Sigmoid colon (tissue), 6 donors: ENCODE measurements at regions not wholly inside any gene's neighbourhood (a gene's known extent, or its start where the extent isn't known, plus 50 kb on each side); places are given as distances from the start of the nearest gene placed in this dataset.

Experiments used
- DNase-seq: peaks from one replicate; pipeline ENCODE4 v3.0.0-alpha.2; 2019
- H3K27ac ChIP-seq, 4 donors: fragments of 200-600 bp; sonication (generic); one replicate each; pipeline ENCODE4 v1.5.1; 2016 to 2019; ENCODE audit warnings: mild to moderate bottlenecking in 1 of 4
- H3K27me3 ChIP-seq, 3 donors: fragments of 200-600 bp; sonication (generic); one replicate each; pipeline ENCODE4 v1.5.1; 2019; ENCODE audit warnings: mild to moderate bottlenecking in 1 of 3
- H3K36me3 ChIP-seq, 4 donors: fragments of 200-600 bp; sonication (generic); one replicate each; pipeline ENCODE4 v1.5.1; 2016 to 2019
- H3K4me1 ChIP-seq, 4 donors: fragments of 200-600 bp; sonication (generic); one replicate each; pipeline ENCODE4 v1.5.1; 2017 to 2019
- H3K4me3 ChIP-seq, 4 donors: fragments of 200-600 bp; sonication (generic); one replicate each; pipeline ENCODE4 v1.5.1; 2017 to 2019; ENCODE audit warnings: mild to moderate bottlenecking in 2 of 4, moderate library complexity in 1 of 4
- H3K9me3 ChIP-seq, 4 donors: fragments of 200-600 bp in 3 of 4; sonication (generic) in 3 of 4; one replicate each; pipeline versions ENCODE4 v1.5.1 to v1.6.1; 2013 to 2019
- EP300 ChIP-seq, 4 donors: sonication (generic); formaldehyde crosslinking; IDR thresholded peaks; one replicate each; pipeline ENCODE4 v1.6.1; 2017; ENCODE audit warnings: antibody characterized with exemption in 4 of 4
- POLR2A ChIP-seq, 2 donors: fragments of 450-650 bp; IDR thresholded peaks; one replicate each; pipeline ENCODE4 v1.6.1; 2016; ENCODE audit warnings: antibody characterized with exemption in 2 of 2, mild to moderate bottlenecking in 2 of 2, moderate library complexity in 2 of 2
- POLR2AphosphoS5 ChIP-seq, 4 donors: sonication (generic); formaldehyde crosslinking; IDR thresholded peaks; one replicate each; pipeline ENCODE4 v1.6.1; 2017; ENCODE audit warnings: antibody characterized with exemption in 4 of 4
- WGBS, 2 donors: extraction: QIAGEN DNeasy Blood & Tissue Kit; methylation state at CpG; one replicate each; pipeline ENCODE4 v1.1.7; 2013; 5-methylcytosine and 5-hydroxymethylcytosine counted together
- intact Hi-C: fragments of 100-400 bp; cut with DNase I; formaldehyde crosslinking; loops from one replicate; pipeline ENCODE4 v1.15.1; 2023
- TF ChIP-seq, protein P1 (sequence below), 4 experiments: fragments of 450-650 bp in 3 of 4; fragments of 200-600 bp in 1 of 4; IDR thresholded peaks; one replicate each; pipeline ENCODE4 v1.5.1; 2016 to 2019; ENCODE audit warnings: antibody characterized with exemption in 4 of 4, mild to moderate bottlenecking in 3 of 4, moderate library complexity in 2 of 4
- donor health status: healthy with polysubstance abuse.
- donor health status: healthy.

DNA sequence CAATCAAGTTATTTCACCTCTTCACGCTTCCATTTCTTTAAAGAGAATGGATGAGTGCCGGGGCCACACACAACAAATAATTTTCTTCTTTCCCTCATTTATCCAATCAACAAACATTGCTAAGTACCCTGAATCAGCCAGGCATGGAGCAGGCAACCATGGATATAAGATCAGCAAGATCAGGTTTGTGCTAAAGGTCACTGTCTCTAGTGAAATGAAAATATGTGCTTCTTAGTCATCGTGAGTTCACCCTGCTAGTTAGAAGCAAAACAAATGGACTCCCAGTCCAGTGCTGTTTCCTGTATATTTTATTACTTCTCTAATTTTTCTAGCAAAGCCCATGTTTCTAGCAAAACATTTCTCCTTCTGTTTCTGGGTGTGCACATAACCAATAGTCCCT lies 629.2 kb downstream of the BNC2 start:
- no peaks in the 10 kb centered on the region for H3K36me3 ChIP-seq
- H3K27me3 ChIP-seq: no peaks in the 10 kb centered on the region
- no peaks in the 10 kb centered on the region for H3K9me3 ChIP-seq
- WGBS, 2 donors: 80 to 83% methylated on average over 3 of the region's 3 CpGs
- DNase-seq: no peak
- peaks cover 0 to 19% (median 14%) of the 10 kb centered on the region in 4 donors for H3K4me1 ChIP-seq
- no peak for TF ChIP-seq POLR2A (IDR thresholded peaks at IDR 0.05)
- TF ChIP-seq, protein P1, sequence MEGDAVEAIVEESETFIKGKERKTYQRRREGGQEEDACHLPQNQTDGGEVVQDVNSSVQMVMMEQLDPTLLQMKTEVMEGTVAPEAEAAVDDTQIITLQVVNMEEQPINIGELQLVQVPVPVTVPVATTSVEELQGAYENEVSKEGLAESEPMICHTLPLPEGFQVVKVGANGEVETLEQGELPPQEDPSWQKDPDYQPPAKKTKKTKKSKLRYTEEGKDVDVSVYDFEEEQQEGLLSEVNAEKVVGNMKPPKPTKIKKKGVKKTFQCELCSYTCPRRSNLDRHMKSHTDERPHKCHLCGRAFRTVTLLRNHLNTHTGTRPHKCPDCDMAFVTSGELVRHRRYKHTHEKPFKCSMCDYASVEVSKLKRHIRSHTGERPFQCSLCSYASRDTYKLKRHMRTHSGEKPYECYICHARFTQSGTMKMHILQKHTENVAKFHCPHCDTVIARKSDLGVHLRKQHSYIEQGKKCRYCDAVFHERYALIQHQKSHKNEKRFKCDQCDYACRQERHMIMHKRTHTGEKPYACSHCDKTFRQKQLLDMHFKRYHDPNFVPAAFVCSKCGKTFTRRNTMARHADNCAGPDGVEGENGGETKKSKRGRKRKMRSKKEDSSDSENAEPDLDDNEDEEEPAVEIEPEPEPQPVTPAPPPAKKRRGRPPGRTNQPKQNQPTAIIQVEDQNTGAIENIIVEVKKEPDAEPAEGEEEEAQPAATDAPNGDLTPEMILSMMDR (IDR thresholded peaks at IDR 0.05): no peak
- TF ChIP-seq POLR2AphosphoS5 (IDR thresholded peaks at IDR 0.05): no peak
- no peak for TF ChIP-seq EP300 (IDR thresholded peaks at IDR 0.05)
- intact Hi-C loops: no loop called here
- H3K4me3 ChIP-seq: no peak overlapping the region
- H3K27ac ChIP-seq: no peak overlapping the region

DNA sequence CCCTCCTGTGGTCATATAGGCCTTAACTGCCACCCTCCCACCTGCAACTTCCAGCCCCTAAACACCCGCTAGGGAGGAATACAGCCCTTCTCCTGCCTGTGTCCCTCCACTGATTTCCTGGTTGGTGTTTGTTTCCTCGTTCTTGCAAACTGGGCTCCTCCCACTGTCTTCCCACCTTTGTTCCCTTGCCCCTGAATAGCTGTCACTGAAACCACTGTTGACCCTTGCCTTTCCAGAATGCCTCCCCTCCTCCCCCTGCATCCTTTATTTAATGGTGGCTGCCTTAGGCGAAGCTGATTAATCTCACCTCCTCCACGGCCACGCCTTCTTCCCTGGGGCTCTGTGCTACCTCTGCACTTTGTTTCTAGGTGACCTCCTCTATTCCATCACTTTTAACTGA lies 626.7 kb downstream of the BNC2 start:
- no peak overlapping the region for H3K4me3 ChIP-seq
- WGBS, 2 donors: 64 to 67% methylated on average over 5 of the region's 5 CpGs
- no peaks in the 10 kb centered on the region for H3K36me3 ChIP-seq
- DNase-seq: no peak
- no peak overlapping the region for H3K27ac ChIP-seq
- peaks cover 0 to 42% (median 39%) of the 10 kb centered on the region in 4 donors for H3K4me1 ChIP-seq
- no peaks in the 10 kb centered on the region for H3K27me3 ChIP-seq
- TF ChIP-seq EP300 (IDR thresholded peaks at IDR 0.05): no peak
- TF ChIP-seq POLR2AphosphoS5 (IDR thresholded peaks at IDR 0.05): no peak
- TF ChIP-seq, protein P1 (IDR thresholded peaks at IDR 0.05): no peak
- no peak for TF ChIP-seq POLR2A (IDR thresholded peaks at IDR 0.05)
- H3K9me3 ChIP-seq: no peaks in the 10 kb centered on the region
- intact Hi-C loops: no loop called here

DNA sequence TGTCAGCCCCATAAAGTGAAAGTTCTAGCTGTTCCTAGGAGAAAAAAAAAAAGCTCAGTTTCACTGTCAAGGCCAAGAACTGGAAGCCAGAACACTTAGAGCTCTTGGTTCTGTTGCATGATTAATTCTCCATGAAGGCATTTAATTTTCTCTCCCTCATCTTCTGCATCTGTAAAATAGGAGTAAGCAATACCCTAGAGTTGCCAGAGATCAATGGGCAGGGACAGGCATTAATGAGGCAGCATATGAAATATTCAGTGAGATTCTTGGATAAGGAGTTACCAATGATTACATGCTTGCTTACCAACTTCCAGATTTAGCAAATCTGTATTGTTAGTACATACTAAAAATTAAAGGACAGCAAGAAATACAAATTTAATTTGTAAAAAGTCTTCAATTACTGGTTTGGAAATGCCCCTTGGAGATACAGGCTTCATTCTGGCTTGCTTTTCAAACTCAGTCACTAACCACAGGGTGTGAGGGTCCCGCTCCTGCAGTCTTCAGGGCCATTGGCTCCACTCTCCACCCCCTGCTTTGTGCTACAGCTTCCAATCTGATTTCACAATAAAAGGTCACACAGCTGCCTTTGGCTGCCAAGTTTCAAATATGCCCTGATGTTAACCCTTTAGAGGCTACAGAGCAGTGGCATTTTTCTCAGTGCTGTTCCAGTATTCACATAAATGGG lies 624.6 kb downstream of the BNC2 start:
- TF ChIP-seq POLR2A (IDR thresholded peaks at IDR 0.05) (no peak), POLR2AphosphoS5 (IDR thresholded peaks at IDR 0.05) (peak in 1 of 4 donors; percentile 2)
- peak overlapping the region; percentile 20 to 70 (median 52) for H3K27ac ChIP-seq
- DNase-seq: no peak
- H3K27me3 ChIP-seq: no peaks in the 10 kb centered on the region
- intact Hi-C loops: no loop called here
- 69 to 84% methylated on average over 1 of the region's 1 CpG for WGBS, 2 donors
- no peaks in the 10 kb centered on the region for H3K9me3 ChIP-seq
- H3K4me3 ChIP-seq: no peak overlapping the region
- H3K4me1 ChIP-seq: peaks cover 0 to 53% (median 42%) of the 10 kb centered on the region in 4 donors
- no peaks in the 10 kb centered on the region for H3K36me3 ChIP-seq

DNA sequence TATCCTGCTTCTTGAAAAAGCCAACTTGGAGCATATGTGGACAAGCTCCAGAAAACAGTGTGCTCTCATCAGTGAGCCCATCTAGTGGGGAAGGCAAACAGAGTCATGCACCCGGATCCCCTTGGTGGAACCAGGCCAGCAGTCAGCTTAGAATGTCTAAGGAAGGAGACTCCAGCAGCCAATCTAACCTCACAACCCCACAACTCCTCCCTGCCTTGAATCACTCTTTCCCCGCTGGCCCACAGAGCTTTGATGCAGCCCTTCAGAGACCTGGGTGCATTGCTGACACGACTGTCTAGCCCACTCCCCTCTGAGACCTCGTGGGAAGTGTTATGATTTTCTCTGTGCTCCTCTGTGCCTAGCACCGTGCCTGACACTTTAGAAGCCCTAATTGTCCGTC lies 623.7 kb downstream of the BNC2 start:
- no peak for TF ChIP-seq POLR2A (IDR thresholded peaks at IDR 0.05)
- peaks cover 0 to 55% (median 40%) of the 10 kb centered on the region in 4 donors for H3K4me1 ChIP-seq
- H3K9me3 ChIP-seq: no peaks in the 10 kb centered on the region
- H3K36me3 ChIP-seq: no peaks in the 10 kb centered on the region
- no peaks in the 10 kb centered on the region for H3K27me3 ChIP-seq
- DNase-seq: no peak
- WGBS, 2 donors: 64 to 68% methylated on average over 6 of the region's 6 CpGs
- H3K4me3 ChIP-seq: no peak overlapping the region
- intact Hi-C loops: no loop called here
- peak overlapping the region in 3 of 4 donors; percentile 15 to 70 (median 68) for H3K27ac ChIP-seq

DNA sequence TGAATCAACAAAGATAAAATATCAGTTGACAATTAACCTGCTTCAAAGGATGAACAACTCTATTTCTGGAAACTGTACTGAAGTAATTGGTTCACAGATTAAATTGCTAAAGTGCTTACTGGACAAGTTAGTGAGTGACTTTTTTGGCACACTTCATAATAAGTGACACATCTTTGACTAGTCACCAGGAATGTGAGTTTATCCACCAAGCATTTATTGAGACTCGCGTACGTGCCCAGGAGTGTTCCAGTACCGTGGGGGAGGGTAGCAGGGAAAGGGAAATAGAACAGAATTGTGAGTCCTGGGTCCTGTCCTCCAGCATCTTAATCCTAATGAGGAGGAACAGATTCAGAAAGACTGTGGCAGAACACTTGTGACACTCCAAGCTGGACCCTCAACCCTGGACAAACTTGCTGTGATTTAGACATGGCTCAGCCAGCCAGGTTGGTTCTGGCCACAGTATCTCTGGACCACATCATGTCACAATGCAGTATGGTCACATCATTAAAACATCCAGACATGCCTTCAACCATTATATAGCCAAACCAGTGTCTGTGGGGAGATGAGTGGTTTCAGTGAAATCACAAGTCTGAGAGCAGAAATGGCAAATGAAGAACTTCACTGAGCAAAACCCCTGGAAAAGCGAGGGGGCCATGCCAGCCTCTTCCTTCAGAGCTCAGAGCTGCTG lies 623.1 kb downstream of the BNC2 start:
- no peak for DNase-seq
- TF ChIP-seq, protein P1 (IDR thresholded peaks at IDR 0.05): no peak
- TF ChIP-seq POLR2A (IDR thresholded peaks at IDR 0.05) (no peak), POLR2AphosphoS5 (IDR thresholded peaks at IDR 0.05) (no peak), EP300 (IDR thresholded peaks at IDR 0.05) (no peak)
- intact Hi-C loops: no loop called here
- H3K9me3 ChIP-seq: no peaks in the 10 kb centered on the region
- WGBS, 2 donors: 88 to 92% methylated on average over 5 of the region's 5 CpGs
- H3K4me3 ChIP-seq: no peak overlapping the region
- peaks cover 0 to 55% (median 40%) of the 10 kb centered on the region in 4 donors for H3K4me1 ChIP-seq
- no peaks in the 10 kb centered on the region for H3K36me3 ChIP-seq
- H3K27ac ChIP-seq: peak overlapping the region in 3 of 4 donors; percentile 54 to 70 (median 68)
- H3K27me3 ChIP-seq: no peaks in the 10 kb centered on the region
